Ovary (tissue), 7 donors: ENCODE measurements at regions not wholly inside any gene's neighbourhood (a gene's known extent, or its start where the extent isn't known, plus 50 kb on each side); places are given as distances from the start of the nearest gene placed in this dataset.
A peak's percentile ranks its signal among the peaks of the same experiment; 100 is the strongest.

Experiments
- DNase-seq, 5 donors: peaks; one replicate each; pipeline ENCODE4 v3.0.0-alpha.2; 2019 to 2020
- H3K27ac ChIP-seq, 2 donors: fragments of 200-600 bp; one replicate each; pipeline versions ENCODE4 v1.5.1 to v1.8.0; 2019 to 2022
- H3K27me3 ChIP-seq: fragments of 200-600 bp; one replicate; pipeline ENCODE4 v1.8.0; 2022
- H3K36me3 ChIP-seq: fragments of 200-600 bp; sonication (generic); one replicate; pipeline ENCODE4 v1.5.1; 2019
- H3K4me1 ChIP-seq: one replicate; pipeline ENCODE4 v1.8.1; 2013; ENCODE audit warnings: mild to moderate bottlenecking, moderate library complexity; ENCODE audit not compliant: insufficient read depth
- H3K4me3 ChIP-seq: fragments of 200-600 bp; sonication (generic); one replicate; pipeline ENCODE4 v1.5.1; 2017
- H3K9me3 ChIP-seq, 2 donors: fragments of 200-600 bp in 1 of 2; sonication (generic) in 1 of 2; one replicate each; pipeline versions ENCODE4 v1.5.1 to v1.8.1; 2013 to 2019; ENCODE audit warnings: mild to moderate bottlenecking in 1 of 2, moderate library complexity in 1 of 2
- EP300 ChIP-seq: sonication (generic); formaldehyde crosslinking; IDR thresholded peaks from one replicate; pipeline ENCODE4 v1.6.1; 2017; ENCODE audit warnings: antibody characterized with exemption
- POLR2A ChIP-seq: fragments of 450-650 bp; IDR thresholded peaks from one replicate; pipeline ENCODE4 v1.6.1; 2017; ENCODE audit warnings: antibody characterized with exemption, mild to moderate bottlenecking, moderate library complexity
- WGBS, 3 donors: extraction: QIAGEN DNeasy Blood & Tissue Kit in 1 of 3; methylation state at CpG; one replicate each; pipeline versions ENCODE4 v1.1.5 to v1.1.7; 2013 to 2017; 5-methylcytosine and 5-hydroxymethylcytosine counted together
- intact Hi-C, 4 donors: fragments of 100-400 bp; cut with DNase I; formaldehyde crosslinking; loops; one replicate each; pipeline versions ENCODE4 v1.11.0 to v1.15.1; 2022 to 2023
- TF ChIP-seq, protein P1 (sequence below), 3 donors: fragments of 450-650 bp in 2 of 3; fragments of 200-600 bp in 1 of 3; IDR thresholded peaks; one replicate each; pipeline versions ENCODE4 v1.5.1 to v1.8.0; 2016 to 2022; ENCODE audit warnings: antibody characterized with exemption in 3 of 3, mild to moderate bottlenecking in 1 of 3
- donor health status: DM: no; HTN: no; CAD: no; lungs with moderate emphysema.
- donor health status: DM: no; HTN: no; CAD: no.
- donor health status: Bipolar disorder and iron deficiency.
- donor health status: DM: no; HTN: no; CAD: no.
- donor health status: DM: yes; HTN: yes; CAD: no.

- TF ChIP-seq, protein P1, sequence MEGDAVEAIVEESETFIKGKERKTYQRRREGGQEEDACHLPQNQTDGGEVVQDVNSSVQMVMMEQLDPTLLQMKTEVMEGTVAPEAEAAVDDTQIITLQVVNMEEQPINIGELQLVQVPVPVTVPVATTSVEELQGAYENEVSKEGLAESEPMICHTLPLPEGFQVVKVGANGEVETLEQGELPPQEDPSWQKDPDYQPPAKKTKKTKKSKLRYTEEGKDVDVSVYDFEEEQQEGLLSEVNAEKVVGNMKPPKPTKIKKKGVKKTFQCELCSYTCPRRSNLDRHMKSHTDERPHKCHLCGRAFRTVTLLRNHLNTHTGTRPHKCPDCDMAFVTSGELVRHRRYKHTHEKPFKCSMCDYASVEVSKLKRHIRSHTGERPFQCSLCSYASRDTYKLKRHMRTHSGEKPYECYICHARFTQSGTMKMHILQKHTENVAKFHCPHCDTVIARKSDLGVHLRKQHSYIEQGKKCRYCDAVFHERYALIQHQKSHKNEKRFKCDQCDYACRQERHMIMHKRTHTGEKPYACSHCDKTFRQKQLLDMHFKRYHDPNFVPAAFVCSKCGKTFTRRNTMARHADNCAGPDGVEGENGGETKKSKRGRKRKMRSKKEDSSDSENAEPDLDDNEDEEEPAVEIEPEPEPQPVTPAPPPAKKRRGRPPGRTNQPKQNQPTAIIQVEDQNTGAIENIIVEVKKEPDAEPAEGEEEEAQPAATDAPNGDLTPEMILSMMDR (IDR thresholded peaks at IDR 0.05): no peak
- TF ChIP-seq EP300 (no peak), POLR2A (no peak)
- no peaks in the 10 kb centered on the region for H3K36me3 ChIP-seq
- intact Hi-C loops: no loop called here
- no peak overlapping the region for H3K4me3 ChIP-seq
- no peaks in the 10 kb centered on the region for H3K4me1 ChIP-seq
- H3K9me3 ChIP-seq: no peaks in the 10 kb centered on the region
- no peak for DNase-seq
- 39 to 51% (median 50%) methylated on average over 5 of the region's 5 CpGs for WGBS, 3 donors
- no peaks in the 10 kb centered on the region for H3K27me3 ChIP-seq
- peak overlapping the region in 1 of 2 donors; percentile 27 for H3K27ac ChIP-seq
Measured at GRCh38 chr17:51512220-51512907, 252.0 kb downstream of the UTP18 start.

DNA sequence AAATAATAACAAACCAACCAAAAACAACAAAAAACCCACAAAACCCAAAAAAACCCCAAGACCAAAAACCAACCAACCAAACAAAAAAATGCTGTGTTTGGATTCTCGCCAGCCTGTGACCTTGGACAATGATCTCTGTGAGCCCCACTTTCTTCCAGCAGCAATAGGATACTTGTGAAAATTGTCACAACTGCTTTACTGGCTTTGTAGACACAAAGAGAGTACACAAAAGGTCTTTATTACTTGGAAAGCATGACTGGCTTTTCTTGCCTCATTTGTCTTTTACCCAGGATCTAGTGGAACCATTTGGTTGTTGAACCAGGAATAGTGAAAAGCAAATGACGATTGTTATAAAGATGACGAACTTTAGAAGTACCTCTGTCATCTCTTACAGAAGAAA, 256.6 kb downstream of the UTP18 start:
- no peaks in the 10 kb centered on the region for H3K9me3 ChIP-seq
- 75 to 83% (median 78%) methylated on average over 3 of the region's 3 CpGs for WGBS, 3 donors
- no peaks in the 10 kb centered on the region for H3K27me3 ChIP-seq
- intact Hi-C loops: no loop called here
- no peaks in the 10 kb centered on the region for H3K4me1 ChIP-seq
- H3K4me3 ChIP-seq: no peak overlapping the region
- H3K27ac ChIP-seq: no peak overlapping the region
- DNase-seq: no peak
- no peaks in the 10 kb centered on the region for H3K36me3 ChIP-seq
- no peak for TF ChIP-seq EP300
- TF ChIP-seq POLR2A: no peak
- TF ChIP-seq, protein P1 (IDR thresholded peaks at IDR 0.05): no peak

DNA sequence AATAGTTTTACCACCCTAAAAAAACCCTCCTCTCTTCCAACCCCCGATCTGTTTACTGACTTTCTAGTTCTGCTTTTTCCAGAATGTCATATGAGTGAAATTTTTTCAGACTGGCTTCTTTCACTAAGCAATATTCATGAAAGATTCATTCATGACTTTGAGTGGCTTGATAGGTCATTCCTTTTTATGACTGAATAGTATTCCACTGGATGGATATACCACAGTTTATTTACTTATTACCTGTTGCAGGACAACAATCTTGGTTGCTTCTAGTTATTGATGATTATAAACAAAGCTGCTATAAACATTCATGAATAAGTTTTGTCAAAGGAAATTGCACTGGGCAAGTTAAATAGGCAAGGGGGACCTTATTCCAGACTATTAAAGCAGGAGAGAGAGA, 264.2 kb downstream of the UTP18 start:
- Histone ChIP-seq H3K36me3 (no peaks in the 10 kb centered on the region), H3K4me1 (peaks cover 1% of the 10 kb centered on the region), H3K27ac (no peak overlapping the region), H3K9me3 (no peaks in the 10 kb centered on the region), H3K4me3 (no peak overlapping the region), H3K27me3 (no peaks in the 10 kb centered on the region)
- intact Hi-C loops: no loop called here
- WGBS, 3 donors: 96 to 97% (median 96%) methylated on average over 1 of the region's 1 CpG
- DNase-seq: no peak
- TF ChIP-seq EP300: no peak
- TF ChIP-seq, protein P1 (IDR thresholded peaks at IDR 0.05): no peak
- no peak for TF ChIP-seq POLR2A

DNA sequence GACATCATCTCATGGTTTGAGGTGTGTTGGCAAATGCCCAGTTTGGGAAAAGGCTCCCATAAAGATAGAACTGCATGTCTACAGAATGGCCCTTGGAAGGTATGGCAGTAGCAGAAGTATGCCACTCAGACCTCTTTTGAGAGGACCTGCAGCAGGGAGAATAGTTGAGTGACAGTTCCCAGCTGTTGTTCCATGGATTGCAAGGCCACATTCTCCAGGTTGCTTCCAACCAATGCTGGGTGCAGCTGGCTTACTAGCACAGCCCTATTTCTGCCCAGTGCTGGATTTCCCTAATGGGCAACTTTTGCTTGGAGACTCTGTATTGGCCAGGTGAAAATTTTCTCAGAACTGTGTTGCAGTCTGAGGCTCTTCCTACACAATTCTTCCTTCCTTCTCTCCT, 266.2 kb downstream of the UTP18 start:
- Histone ChIP-seq H3K27ac (no peak overlapping the region), H3K27me3 (no peaks in the 10 kb centered on the region), H3K9me3 (no peaks in the 10 kb centered on the region), H3K4me3 (no peak overlapping the region), H3K4me1 (peaks cover 1% of the 10 kb centered on the region), H3K36me3 (no peaks in the 10 kb centered on the region)
- no peak for DNase-seq
- TF ChIP-seq EP300 (no peak), POLR2A (no peak)
- TF ChIP-seq, protein P1 (IDR thresholded peaks at IDR 0.05): no peak
- intact Hi-C loops: no loop called here
